ENCODE measurements at regions not wholly inside any gene's neighbourhood (a gene's known extent, or its start where the extent isn't known, plus 50 kb on each side); places are given as distances from the start of the nearest gene placed in this dataset.
A peak's percentile ranks its signal among the peaks of the same experiment; 100 is the strongest.
"Not testable (repeated sequence)": the region's sequence is repeated elsewhere in the genome, so short reads cannot be mapped to it uniquely, and the experiment has no call there.

DNA sequence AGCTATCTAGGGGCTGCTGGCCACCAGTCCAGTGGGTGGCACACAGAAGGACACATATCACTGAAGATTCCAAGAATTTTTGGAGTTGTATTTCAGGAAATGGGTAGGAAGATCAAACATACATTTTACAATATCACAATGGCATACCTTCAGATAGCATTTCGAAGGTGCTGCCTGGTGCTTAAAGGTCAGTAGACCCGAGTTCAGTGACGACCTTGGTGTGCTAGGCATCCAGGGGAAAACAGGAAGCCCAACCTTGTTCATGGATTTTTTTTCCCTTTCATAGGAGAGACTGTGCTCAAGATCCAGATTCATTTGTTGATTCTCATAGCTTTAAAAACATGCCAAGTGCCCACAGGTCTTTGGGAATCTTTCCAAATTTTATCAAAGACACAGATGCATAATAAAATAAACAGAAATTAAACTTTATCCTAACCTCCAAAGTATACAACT lies 51.0 kb upstream of the RCBTB2 start:
- DNase-seq, result no peak

DNA sequence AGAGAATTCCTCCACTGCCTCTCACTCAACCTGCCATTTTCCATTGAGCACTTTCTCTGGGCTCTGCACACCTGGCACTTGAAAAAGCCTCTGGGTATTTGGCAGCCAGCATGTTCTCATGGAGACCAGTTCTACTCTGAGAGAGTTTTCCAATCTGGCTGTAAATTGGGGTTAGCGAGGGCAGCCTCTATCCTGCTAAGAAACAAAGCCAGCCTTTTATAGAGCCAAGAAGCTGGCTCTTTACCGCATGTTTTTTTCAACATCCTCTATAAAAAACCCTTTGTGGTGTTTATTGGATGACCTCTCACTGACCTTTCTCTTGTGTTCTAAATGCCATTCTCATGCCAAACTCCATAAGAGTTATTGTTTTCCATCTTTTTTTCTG lies 52.6 kb upstream of the RCBTB2 start:
- no peak for DNase-seq

DNA sequence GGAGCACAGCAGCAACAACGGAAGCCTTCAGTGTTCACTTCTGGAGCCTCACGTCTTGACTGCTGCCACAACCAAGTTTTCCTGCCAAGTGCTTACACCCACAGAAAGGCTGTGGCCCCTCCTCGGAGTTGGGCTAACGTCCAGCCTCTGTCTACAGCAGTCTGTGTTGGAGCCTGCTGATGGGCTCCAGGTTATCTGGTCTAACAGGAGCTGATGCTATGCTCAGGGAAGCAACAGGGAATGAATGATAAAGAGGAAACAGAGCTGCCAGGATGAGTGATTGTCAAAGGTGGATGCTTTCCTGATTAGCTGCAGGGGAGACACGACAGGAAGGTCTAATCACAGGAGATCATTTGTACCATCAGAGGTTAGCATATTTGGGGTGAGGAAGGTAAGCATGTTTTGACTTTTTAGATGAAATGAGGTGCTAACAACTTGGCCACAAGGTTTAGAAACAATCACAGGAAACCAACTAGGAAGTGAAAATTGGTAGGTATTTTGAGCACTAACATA lies 53.8 kb upstream of the RCBTB2 start:
- no peak for DNase-seq

DNA sequence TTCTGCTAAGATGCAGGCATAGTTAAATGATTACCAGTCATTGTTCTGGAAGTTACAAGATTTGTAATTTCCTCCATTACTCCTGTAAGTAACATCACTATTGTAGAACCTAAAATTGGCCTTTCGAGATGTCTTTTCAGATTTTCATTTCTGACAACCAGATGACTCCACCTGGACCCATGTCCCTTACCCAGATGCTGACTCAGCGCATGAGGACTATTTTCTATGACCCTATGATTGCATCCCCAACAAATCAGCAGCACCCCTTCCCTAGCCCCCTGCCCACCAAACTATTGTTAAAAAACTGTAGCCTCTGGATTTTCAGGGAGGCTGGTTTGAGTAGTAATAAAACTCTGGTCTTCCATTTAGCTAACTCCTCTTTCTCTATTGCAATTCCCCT lies 55.2 kb upstream of the RCBTB2 start:
- DNase-seq, result no peak

- DNase-seq, result no peak
Observed at GRCh38 chr13:48590141-48590901, 57.4 kb upstream of the RCBTB2 start.

DNA sequence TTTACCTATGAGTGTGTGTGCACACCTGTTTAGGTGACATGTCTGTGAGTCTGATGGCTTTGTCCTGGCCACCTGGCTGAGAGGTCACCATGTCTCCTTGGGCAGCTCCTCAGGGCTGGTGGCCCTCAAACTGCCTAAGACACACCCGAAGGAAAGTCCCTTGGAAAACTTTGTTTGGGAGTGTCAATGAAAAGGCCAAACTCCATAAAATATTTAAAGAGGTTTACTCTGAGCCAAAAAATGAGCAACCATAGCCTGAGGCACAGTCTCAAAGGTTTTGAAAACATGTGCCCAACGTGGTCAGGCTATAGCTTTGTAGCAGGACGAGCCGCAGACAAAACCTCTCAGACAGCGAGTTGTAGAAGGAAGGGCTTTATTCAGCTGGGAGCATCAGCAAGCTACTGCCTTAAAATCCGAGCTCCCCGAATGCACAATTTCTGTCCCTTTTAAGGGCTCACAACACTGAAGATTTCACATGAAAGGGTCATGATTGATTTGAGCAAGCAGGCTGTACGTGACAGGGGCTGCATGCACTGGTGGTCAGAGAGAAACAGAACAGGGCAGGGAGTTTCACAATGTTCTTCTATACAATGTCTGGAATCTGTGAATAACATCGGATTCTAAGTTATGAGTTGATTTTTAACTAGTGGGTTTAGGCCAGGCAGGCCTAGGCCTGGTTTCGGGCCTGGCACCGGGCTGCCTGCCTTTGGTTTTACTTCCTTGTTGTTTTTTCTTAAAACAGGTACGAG lies 58.4 kb upstream of the RCBTB2 start:
- not testable (repeated sequence) for DNase-seq

DNA sequence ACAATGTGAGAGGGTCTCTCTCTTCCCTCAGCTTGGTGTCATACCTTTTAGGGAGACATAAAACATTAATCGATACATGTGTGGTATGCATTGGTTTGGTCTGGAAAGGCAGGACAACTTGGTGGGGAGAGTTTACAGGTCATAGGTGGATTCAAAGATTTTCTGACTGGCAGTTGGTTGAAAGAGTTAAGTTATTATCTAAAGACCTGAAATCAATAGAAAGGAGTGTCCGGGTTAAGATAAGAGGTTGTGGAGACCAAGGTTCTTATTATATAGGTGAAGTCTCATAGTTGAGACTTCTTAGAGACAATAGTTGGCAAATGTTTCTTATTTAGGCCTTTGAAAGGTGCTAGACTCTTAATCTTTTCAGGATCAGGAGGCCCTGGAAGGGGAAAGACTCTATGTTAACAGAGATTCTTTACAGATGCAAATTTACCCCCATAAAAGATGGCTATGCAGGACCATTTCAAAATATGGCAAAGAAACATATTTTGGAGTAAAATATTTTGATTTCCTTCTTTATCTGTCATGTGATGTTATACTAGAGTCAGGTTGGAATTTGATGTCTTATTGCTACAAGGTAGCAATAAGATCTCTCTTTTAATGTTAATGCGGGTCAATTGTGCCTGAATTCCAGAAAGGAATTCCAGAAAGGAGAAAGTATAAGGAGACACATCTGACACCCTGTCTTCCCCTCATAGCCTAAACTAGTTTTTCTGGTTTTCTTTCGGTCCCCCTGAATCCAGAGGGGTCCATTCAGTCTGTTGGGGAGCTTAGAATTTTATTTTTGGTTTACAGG lies 59.2 kb upstream of the RCBTB2 start:
- DNase-seq, result no peak

DNA sequence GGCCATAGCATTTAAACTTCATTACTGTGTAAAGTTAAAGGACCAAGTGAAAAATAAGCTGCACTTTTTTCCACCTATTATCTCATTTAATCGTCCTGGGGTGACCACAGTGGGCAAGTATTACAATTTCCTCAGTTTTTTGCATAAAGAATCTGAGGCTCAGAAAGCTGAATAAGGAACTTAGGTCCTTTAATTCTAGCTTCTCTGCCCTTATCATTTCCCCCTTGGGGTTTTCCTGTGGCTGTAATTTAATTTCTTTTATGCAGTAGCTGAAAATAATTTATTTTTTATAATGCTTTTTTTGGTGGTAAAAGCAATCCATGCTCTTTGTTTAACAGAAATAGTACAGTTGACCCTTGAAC lies 59.8 kb upstream of the RCBTB2 start:
- no peak for DNase-seq

- no peak for DNase-seq
Observed at GRCh38 chr13:48593536-48593935, 60.2 kb upstream of the CYSLTR2 start.

DNA sequence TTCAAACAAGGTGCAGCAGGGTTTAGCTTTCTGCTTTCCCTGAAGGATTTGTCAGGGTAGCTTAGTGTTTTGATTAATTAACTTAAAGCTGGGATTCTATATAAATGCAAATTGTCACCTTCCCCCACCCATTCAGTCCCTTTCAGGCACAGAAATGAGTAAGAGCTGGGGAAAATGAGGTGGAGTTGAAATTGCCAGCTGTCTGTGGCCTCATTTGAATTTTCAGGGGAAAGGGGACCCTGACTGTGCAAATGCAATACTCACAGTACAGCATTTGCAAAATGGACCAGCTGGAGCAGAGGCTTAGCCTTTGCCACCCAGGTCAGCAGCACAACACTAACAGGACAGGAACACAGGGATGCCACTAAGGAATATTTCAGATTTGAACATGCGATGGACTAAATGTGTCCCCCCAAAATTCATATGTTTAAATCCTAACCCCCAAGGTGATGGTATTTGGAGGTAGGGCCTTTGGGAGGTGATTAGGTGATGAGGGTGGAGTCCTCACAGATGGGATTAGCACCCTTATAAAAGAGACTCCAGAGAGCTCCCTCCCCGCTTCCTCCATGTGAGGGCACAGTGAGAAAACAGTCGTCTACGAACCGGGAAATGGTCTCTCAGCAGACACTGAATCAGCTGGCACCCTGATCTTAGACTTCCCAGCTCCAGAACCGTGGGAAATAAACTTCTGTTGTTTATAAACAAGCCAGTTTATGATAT lies 59.5 kb upstream of the CYSLTR2 start:
- DNase-seq, result no peak

- DNase-seq, result peak; percentile 29
Observed at GRCh38 chr13:48595431-48596429, 58.0 kb upstream of the CYSLTR2 start.

- no peak for DNase-seq
Observed at GRCh38 chr13:48600374-48601364, 53.1 kb upstream of the CYSLTR2 start.

GRCh38 chr13:48602296-48603016 lies 51.3 kb upstream of the CYSLTR2 start:
- no peak for DNase-seq

GRCh38 chr13:48603375-48603774 lies 50.4 kb upstream of the CYSLTR2 start:
- no peak for DNase-seq
